AG08395 (cell line): ENCODE measurements at regions not wholly inside any gene's neighbourhood (a gene's known extent, or its start where the extent isn't known, plus 50 kb on each side); places are given as distances from the start of the nearest gene placed in this dataset.
"Not testable (repeated sequence)": the region's sequence is repeated elsewhere in the genome, so short reads cannot be mapped to it uniquely, and the experiment has no call there.

Experiments
- DNase-seq: peaks from one replicate; pipeline ENCODE4 v3.0.0; 2012; ENCODE audit warnings: mixed read lengths, low spot score

- DNase-seq, result no peak
Measured at GRCh38 chr14:43855556-43855955, 651.5 kb downstream of the FSCB start.

- no peak for DNase-seq
Measured at GRCh38 chr14:43853541-43853940, 653.5 kb downstream of the FSCB start.

- no peak for DNase-seq
Measured at GRCh38 chr14:43803076-43803689, 703.9 kb downstream of the FSCB start.

- no peak for DNase-seq
Measured at GRCh38 chr14:43795600-43796228, 711.4 kb downstream of the FSCB start.

GRCh38 chr14:43793579-43793978, 713.5 kb downstream of the FSCB start:
- no peak for DNase-seq

- no peak for DNase-seq
Measured at GRCh38 chr14:43792980-43793379, 714.1 kb downstream of the FSCB start.

GRCh38 chr14:43790681-43791080, 716.4 kb downstream of the FSCB start:
- no peak for DNase-seq

GRCh38 chr14:43789458-43789857, 717.6 kb downstream of the FSCB start:
- DNase-seq, result no peak

- DNase-seq, result no peak
Measured at GRCh38 chr14:43786066-43786762, 720.9 kb downstream of the FSCB start.

GRCh38 chr14:43784432-43784831, 722.7 kb downstream of the FSCB start:
- DNase-seq, result not testable (repeated sequence)

- DNase-seq, result no peak
Measured at GRCh38 chr14:43778937-43779639, 728.0 kb downstream of the FSCB start.

GRCh38 chr14:43778570-43778936, 728.5 kb downstream of the FSCB start:
- DNase-seq, result no peak

- DNase-seq, result no peak
Measured at GRCh38 chr14:43765474-43765873, 741.6 kb downstream of the FSCB start.

GRCh38 chr14:43764433-43764832, 742.6 kb downstream of the FSCB start:
- DNase-seq, result no peak

- no peak for DNase-seq
Measured at GRCh38 chr14:43755707-43756106, 751.4 kb downstream of the FSCB start.

GRCh38 chr14:43754838-43755237, 752.2 kb downstream of the FSCB start:
- no peak for DNase-seq

GRCh38 chr14:43745746-43746145, 761.3 kb downstream of the FSCB start:
- DNase-seq, result no peak

- no peak for DNase-seq
Measured at GRCh38 chr14:43735932-43736331, 771.2 kb downstream of the FSCB start.

- no peak for DNase-seq
Measured at GRCh38 chr14:43729143-43729542, 777.9 kb downstream of the FSCB start.

- DNase-seq, result no peak
Measured at GRCh38 chr14:43706900-43707299, 800.2 kb downstream of the FSCB start.

GRCh38 chr14:43698561-43699284, 808.4 kb downstream of the FSCB start:
- not testable (repeated sequence) for DNase-seq

- no peak for DNase-seq
Measured at GRCh38 chr14:43697003-43697402, 810.1 kb downstream of the FSCB start.
